DOHH2 (cell line): ENCODE measurements at regions not wholly inside any gene's neighbourhood (a gene's known extent, or its start where the extent isn't known, plus 50 kb on each side); places are given as distances from the start of the nearest gene placed in this dataset.

Source experiments
- H3F3A ChIP-seq: fragments of 200-600 bp; sonication (generic), shearing (Covaris generic); 2 replicates; pipeline ENCODE4 v1.6.0; 2016; ENCODE audit warnings: antibody characterized with exemption, mild to moderate bottlenecking; ENCODE audit not compliant: control insufficient read depth, insufficient read depth
- H3K27ac ChIP-seq: fragments of 200-600 bp; sonication (generic); 2 replicates; pipeline ENCODE4 v1.5.1; 2014; ENCODE audit warnings: low read depth, mild to moderate bottlenecking, low read length, moderate library complexity
- H3K27me3 ChIP-seq: fragments of 200-600 bp; sonication (generic); 2 replicates; pipeline ENCODE4 v1.6.1; 2014; ENCODE audit warnings: mild to moderate bottlenecking, low read length, mixed read lengths; ENCODE audit not compliant: control insufficient read depth
- H3K36me3 ChIP-seq: fragments of 200-600 bp; sonication (generic); 2 replicates; pipeline ENCODE4 v1.6.1; 2014; ENCODE audit warnings: mild to moderate bottlenecking, low read length, moderate library complexity, mixed read lengths; ENCODE audit not compliant: control insufficient read depth
- H3K4me1 ChIP-seq: fragments of 200-600 bp; sonication (generic); 2 replicates; pipeline ENCODE4 v1.6.1; 2014; ENCODE audit warnings: mild to moderate bottlenecking, low read length, mixed read lengths; ENCODE audit not compliant: control insufficient read depth
- H3K4me2 ChIP-seq: fragments of 200-600 bp; sonication (generic); 2 replicates; pipeline ENCODE4 v1.6.0; 2014; ENCODE audit warnings: mild to moderate bottlenecking, low read length, moderate library complexity
- H3K4me3 ChIP-seq: fragments of 200-600 bp; sonication (generic); 2 replicates; pipeline ENCODE4 v1.5.1; 2014; ENCODE audit warnings: mild to moderate bottlenecking, low read length, mixed read lengths
- H3K79me2 ChIP-seq: fragments of 200-600 bp; sonication (generic); 2 replicates; pipeline ENCODE4 v1.6.1; 2014; ENCODE audit warnings: mild to moderate bottlenecking, low read length, mixed read lengths; ENCODE audit not compliant: control insufficient read depth
- H3K9me2 ChIP-seq: fragments of 200-600 bp; sonication (generic); replicated peaks from 2 replicates; pipeline ENCODE4 v1.6.1; 2014; ENCODE audit warnings: mild to moderate bottlenecking, low read length, mixed read lengths; ENCODE audit not compliant: control insufficient read depth
- H3K9me3 ChIP-seq: fragments of 200-600 bp; sonication (generic); 2 replicates; pipeline ENCODE4 v1.6.1; 2014; ENCODE audit warnings: antibody characterized with exemption, low read length, mixed read lengths; ENCODE audit not compliant: control insufficient read depth, insufficient read depth
- H4K20me1 ChIP-seq: fragments of 200-600 bp; sonication (generic); 2 replicates; pipeline ENCODE4 v1.6.0; 2014; ENCODE audit warnings: low read depth, mild to moderate bottlenecking, antibody characterized with exemption, low read length, moderate library complexity; ENCODE audit not compliant: control insufficient read depth, insufficient read depth
- CTCF ChIP-seq: fragments of 200-600 bp; sonication (generic); IDR thresholded peaks from one replicate; pipeline ENCODE4 v1.5.1; 2014; ENCODE audit warnings: antibody characterized with exemption, mild to moderate bottlenecking, low read depth, low read length; ENCODE audit not compliant: poor library complexity, severe bottlenecking
- EZH2phosphoT487 ChIP-seq: fragments of 200-600 bp; sonication (generic); IDR thresholded peaks from 2 replicates; pipeline ENCODE4 v1.6.1; 2017; ENCODE audit warnings: borderline replicate concordance, mild to moderate bottlenecking, antibody characterized with exemption, low read length, moderate library complexity, mixed read lengths

DNA sequence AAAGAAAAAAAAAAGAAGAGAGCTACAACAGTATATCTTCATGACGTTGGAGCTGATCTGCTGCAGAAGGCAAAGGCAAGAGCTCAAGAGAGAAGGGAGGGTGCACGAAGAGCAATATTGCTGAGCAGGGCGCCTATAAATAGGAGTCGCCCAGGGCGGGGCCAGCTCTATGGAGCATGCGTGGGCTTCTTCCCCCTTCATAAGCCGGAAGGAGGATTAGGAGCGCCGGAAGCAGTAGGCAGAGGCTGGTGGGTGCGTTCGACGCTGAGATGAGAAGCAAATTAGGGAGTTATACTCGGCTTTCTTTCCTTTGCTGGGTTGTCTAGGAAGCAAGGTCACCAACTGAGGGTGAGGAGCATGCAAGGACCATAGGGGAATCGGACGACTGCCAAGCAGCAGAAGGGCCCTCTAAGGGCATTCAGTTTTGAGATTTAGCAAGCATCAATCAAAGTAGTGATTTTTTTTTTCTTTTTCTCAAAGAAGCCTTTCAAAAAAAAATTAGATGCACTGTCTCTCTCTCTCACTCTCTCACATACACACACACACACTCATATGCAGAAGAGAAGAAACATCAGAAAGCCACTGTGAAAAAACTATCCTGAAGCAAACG lies 496.7 kb downstream of the ENC1 start:
- no peak for TF ChIP-seq CTCF
- no peak for TF ChIP-seq EZH2phosphoT487
- no peak overlapping the region for H3K4me2 ChIP-seq
- no peak overlapping the region for H3K27ac ChIP-seq

DNA sequence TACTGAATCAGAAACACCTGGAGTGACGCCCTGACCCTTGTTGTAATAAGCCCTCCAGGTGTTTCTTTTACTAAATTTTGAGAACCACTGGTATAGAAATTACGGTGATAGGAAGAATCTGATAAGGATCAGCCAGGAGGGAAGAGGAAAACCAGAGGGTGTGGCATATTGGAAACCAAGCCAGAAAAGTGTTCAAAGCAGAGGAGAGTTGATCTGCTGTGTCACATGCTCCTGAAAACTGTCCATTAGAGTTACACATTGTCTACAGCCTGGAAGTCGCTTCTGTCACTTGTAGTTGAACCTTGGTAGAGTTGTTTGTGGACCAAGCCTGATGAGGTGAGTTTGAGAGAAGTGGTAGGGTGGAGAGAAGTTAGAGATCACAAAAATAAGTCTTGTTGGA lies 497.4 kb downstream of the ENC1 start:
- Histone ChIP-seq H3K79me2 (no peaks in the 10 kb centered on the region), H3K9me3 (no peaks in the 10 kb centered on the region), H3K36me3 (no peaks in the 10 kb centered on the region), H3K9me2 (no peaks in the 10 kb centered on the region), H3K27me3 (0 out of 2 replicates have a peak, but pooled peaks cover 6% of the 10 kb centered on the region), H3K4me3 (no peak overlapping the region), H3F3A (no peaks in the 10 kb centered on the region), H3K27ac (no peak overlapping the region), H4K20me1 (no peaks in the 10 kb centered on the region), H3K4me1 (no peaks in the 10 kb centered on the region), H3K4me2 (no peak overlapping the region)
- TF ChIP-seq CTCF (no peak), EZH2phosphoT487 (no peak)

More for the DNA sequence above, 496.7 kb downstream of the ENC1 start:
- Histone ChIP-seq H3K4me1 (no peaks in the 10 kb centered on the region), H3K27me3 (0 out of 2 replicates have a peak, but pooled peaks cover 6% of the 10 kb centered on the region), H3K9me2 (no peaks in the 10 kb centered on the region), H3K36me3 (no peaks in the 10 kb centered on the region), H3K4me3 (no peak overlapping the region), H3K9me3 (no peaks in the 10 kb centered on the region), H3K79me2 (no peaks in the 10 kb centered on the region), H3F3A (no peaks in the 10 kb centered on the region), H4K20me1 (no peaks in the 10 kb centered on the region)

GRCh38 chr5:74141053-74141452 lies 499.5 kb downstream of the ENC1 start:
- H4K20me1 ChIP-seq, result no peaks in the 10 kb centered on the region
- H3K79me2 ChIP-seq, result no peaks in the 10 kb centered on the region
- peaks cover 9% of the 10 kb centered on the region; the same call in 1 of the 2 replicates for H3K27me3 ChIP-seq
- no peaks in the 10 kb centered on the region for H3K9me3 ChIP-seq
- H3K4me2 ChIP-seq, result no peak overlapping the region
- H3K27ac ChIP-seq, result no peak overlapping the region
- H3K36me3 ChIP-seq, result no peaks in the 10 kb centered on the region
- no peaks in the 10 kb centered on the region for H3F3A ChIP-seq
- TF ChIP-seq CTCF (no peak), EZH2phosphoT487 (no peak)
- H3K4me1 ChIP-seq, result no peaks in the 10 kb centered on the region
- H3K4me3 ChIP-seq, result no peak overlapping the region
- H3K9me2 ChIP-seq, result no peaks in the 10 kb centered on the region
